HepG2 (cell line): ENCODE measurements at regions not wholly inside any gene's neighbourhood (a gene's known extent, or its start where the extent isn't known, plus 50 kb on each side); places are given as distances from the start of the nearest gene placed in this dataset.

Source experiments
- ATAC-seq: fragments of 200-7000 bp; cut with Tn5 transposase; 3 replicates; pipeline ENCODE4 v1.9.1; 2020; ENCODE audit warnings: mild to moderate bottlenecking, moderate library complexity
- BruUV-seq: library from RNA; stranded (reverse); fragments of 400-500 nt; replicated peaks from 2 replicates; lab custom pipeline; 2021; lab: Mats Ljungman, UMichigan
- CTCF ChIA-PET: fragments of 300-600 bp; formaldehyde crosslinking; extraction: SDS; loops from one replicate; lab custom pipeline; 2021; ENCODE audit warnings: low total read pairs, inconsistent platforms, low intra/inter-chr PET ratio; lab: Yijun Ruan, JAX
- POLR2A ChIA-PET: fragments of 350-600 bp; sonication (Branson Sonifier 250); formaldehyde crosslinking; loops from one replicate; lab custom pipeline; 2020; ENCODE audit warnings: antibody characterized with exemption, inconsistent platforms; lab: Yijun Ruan, JAX
- DNase-seq: peaks from one replicate; pipeline ENCODE4 v3.0.0-alpha.2; 2015; ENCODE audit warnings: low spot score
- FAIRE-seq: peaks from 3 replicates; lab custom pipeline; 2011; peaks lifted over from hg19 to GRCh38; lab: Jason Lieb, UNC
- H2AFZ ChIP-seq: one replicate; pipeline ENCODE4 v1.6.1; 2011; ENCODE audit warnings: low read length, inconsistent platforms
- H3K27ac ChIP-seq: fragments of 300-600 bp; 3 replicates; pipeline ENCODE4 v1.8.0; 2011; ENCODE audit warnings: mixed run types, mild to moderate bottlenecking, mixed read lengths, low read length, inconsistent platforms; ENCODE audit not compliant: insufficient read depth; ENCODE audit errors: extremely low read length
- H3K27me3 ChIP-seq, 2 experiments: fragments of 200-600 bp in 1 of 2; 2 replicates in 1 of 2; 3 replicates in 1 of 2; pipeline versions ENCODE4 v1.6.0 to v1.8.0; 2011; ENCODE audit warnings: low read length in 2 of 2, mild to moderate bottlenecking in 2 of 2, moderate library complexity in 2 of 2, inconsistent platforms in 1 of 2; ENCODE audit not compliant: insufficient read depth in 2 of 2, control insufficient read depth in 1 of 2
- H3K36me3 ChIP-seq, 2 experiments: fragments of 200-600 bp in 1 of 2; replicated peaks in 1 of 2; 2 replicates in 1 of 2; 3 replicates in 1 of 2; pipeline versions ENCODE4 v1.5.1 to v1.8.0; 2011; ENCODE audit warnings: low read length in 2 of 2, inconsistent platforms in 1 of 2; ENCODE audit not compliant: insufficient read depth in 2 of 2, control insufficient read depth in 1 of 2
- H3K4me1 ChIP-seq: 2 replicates; pipeline ENCODE4 v1.5.1; 2012; ENCODE audit warnings: low read length, inconsistent platforms; ENCODE audit not compliant: insufficient read depth
- H3K4me2 ChIP-seq: 2 replicates; pipeline ENCODE4 v1.6.0; 2011; ENCODE audit warnings: low read depth, low read length, inconsistent platforms
- H3K4me3 ChIP-seq, 3 experiments: fragments of 200-600 bp in 1 of 3; sonication (generic), shearing (Covaris generic) in 1 of 3; replicated peaks in 1 of 3; 2 replicates each; pipeline ENCODE4 v1.5.1; 2011 to 2016; ENCODE audit warnings: low read length in 3 of 3, inconsistent platforms in 2 of 3, low read depth in 2 of 3, mild to moderate bottlenecking in 2 of 3, control low read depth in 1 of 3, mixed read lengths in 1 of 3; ENCODE audit not compliant: insufficient read depth in 1 of 3
- H3K79me2 ChIP-seq: one replicate; pipeline ENCODE4 v1.6.1; 2011; ENCODE audit warnings: low read length, inconsistent platforms; ENCODE audit not compliant: insufficient read depth
- H3K9ac ChIP-seq: 2 replicates; pipeline ENCODE4 v1.6.0; 2011; ENCODE audit warnings: mild to moderate bottlenecking, low read depth, low read length, inconsistent platforms; ENCODE audit not compliant: insufficient read depth
- H3K9me3 ChIP-seq: 2 replicates; pipeline ENCODE4 v1.5.1; 2012; ENCODE audit warnings: mild to moderate bottlenecking, low read length
- H4K20me1 ChIP-seq: 2 replicates; pipeline ENCODE4 v1.6.0; 2011; ENCODE audit warnings: inconsistent platforms, mild to moderate bottlenecking, low read length, moderate library complexity; ENCODE audit not compliant: insufficient read depth
- CEBPB ChIP-seq: IDR thresholded peaks from 2 replicates; pipeline ENCODE4 v1.6.1; 2011; ENCODE audit warnings: low read depth, low read length, improper control_type of control experiment, borderline replicate concordance
- KDM4B ChIP-seq: sonication (generic); formaldehyde crosslinking; IDR thresholded peaks from 2 replicates; pipeline ENCODE4 v1.4.0; 2020; ENCODE audit warnings: missing genetic modification reagents
- MZF1 ChIP-seq: sonication (generic); formaldehyde crosslinking; IDR thresholded peaks from 2 replicates; pipeline ENCODE4 v1.8.1; 2023; ENCODE audit warnings: mild to moderate bottlenecking, missing genetic modification reagents, borderline replicate concordance
- NFE2 ChIP-seq: sonication (generic); formaldehyde crosslinking; IDR thresholded peaks from 2 replicates; pipeline ENCODE4 v1.4.0; 2020; ENCODE audit warnings: missing genetic modification reagents
- PHB2 ChIP-seq: fragments of 450-650 bp; IDR thresholded peaks from 2 replicates; pipeline ENCODE4 v1.6.1; 2018; ENCODE audit not compliant: partially characterized antibody
- TCF7 ChIP-seq: sonication (generic); IDR thresholded peaks from 2 replicates; pipeline ENCODE4 v1.6.1; 2016; ENCODE audit warnings: antibody characterized with exemption, low read depth
- TGIF2 ChIP-seq: IDR thresholded peaks from 2 replicates; pipeline ENCODE4 v1.6.1; 2016; ENCODE audit warnings: control low read depth, missing compliant biosample characterization
- ZMYM2 ChIP-seq: sonication (generic); formaldehyde crosslinking; IDR thresholded peaks from 2 replicates; pipeline ENCODE4 v1.8.0; 2022; ENCODE audit warnings: mild to moderate bottlenecking, missing genetic modification reagents
- ZNF296 ChIP-seq: sonication (generic); formaldehyde crosslinking; conservative IDR thresholded peaks from 2 replicates; pipeline ENCODE4 v1.5.0; 2020; ENCODE audit warnings: mild to moderate bottlenecking, missing genetic modification reagents
- ZNF383 ChIP-seq: sonication (generic); formaldehyde crosslinking; IDR thresholded peaks from 2 replicates; pipeline ENCODE4 v1.4.0; 2020; ENCODE audit warnings: missing genetic modification reagents, mild to moderate bottlenecking, borderline replicate concordance
- ZNF547 ChIP-seq: sonication (generic); formaldehyde crosslinking; IDR thresholded peaks from 2 replicates; pipeline ENCODE4 v1.5.1; 2020; ENCODE audit warnings: mild to moderate bottlenecking, missing genetic modification reagents
- ZNF781 ChIP-seq: sonication (generic); formaldehyde crosslinking; IDR thresholded peaks from 2 replicates; pipeline ENCODE4 v1.5.1; 2020; ENCODE audit warnings: borderline replicate concordance, mild to moderate bottlenecking, missing genetic modification reagents; ENCODE audit errors: not compliant biosample characterization
- WGBS: methylation state at CpG from one replicate; pipeline ENCODE4 v1.1.6; 2017; ENCODE audit warnings: low lambda C conversion rate; 5-methylcytosine and 5-hydroxymethylcytosine counted together
- in situ Hi-C: cut with HindIII; loops from 2 replicates; pipeline ENCODE4 v1.10.0; 2017; ENCODE audit warnings: low pct_unique_long_range_greater_than_20kb; ENCODE audit not compliant: extremely low pct_ligation_motif_present
- intact Hi-C: fragments of 100-400 bp; cut with micrococcal nuclease; formaldehyde crosslinking; loops from one replicate; pipeline ENCODE4 v1.10.0; 2022; ENCODE audit not compliant: unreplicated experiment
- TF ChIP-seq, protein P1 (sequence below): sonication (generic); formaldehyde crosslinking; IDR thresholded peaks from 2 replicates; pipeline ENCODE4 v1.8.1; 2022; ENCODE audit warnings: low read depth, mild to moderate bottlenecking, missing genetic modification reagents
- TF ChIP-seq, protein P2 (sequence below): sonication (generic); formaldehyde crosslinking; IDR thresholded peaks from 2 replicates; pipeline ENCODE4 v1.5.0; 2020; ENCODE audit warnings: missing genetic modification reagents
- TF ChIP-seq, protein P3 (sequence below): IDR thresholded peaks from 2 replicates; pipeline ENCODE4 v1.6.1; 2018; ENCODE audit warnings: missing genetic modification reagents

DNA sequence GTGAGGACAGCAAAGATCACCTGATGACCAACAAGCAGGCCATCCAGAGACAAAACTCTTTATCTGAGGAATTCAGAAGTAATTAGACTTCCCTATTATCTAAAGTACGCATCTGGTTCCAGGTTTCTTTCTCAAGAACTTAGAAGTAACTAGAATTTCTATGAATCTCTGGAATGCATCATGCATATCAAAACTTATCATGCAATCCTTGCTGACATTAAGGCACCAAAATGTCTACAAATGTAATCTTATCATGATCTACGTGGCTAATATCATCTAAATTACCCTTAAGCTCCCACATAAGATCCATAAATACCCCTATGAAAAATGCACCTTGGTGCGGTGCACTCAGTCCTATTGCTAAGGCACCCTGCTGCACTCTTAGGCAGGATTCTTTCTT lies 488.1 kb upstream of the TLE4 start (continued):
- TF ChIP-seq, protein P1, sequence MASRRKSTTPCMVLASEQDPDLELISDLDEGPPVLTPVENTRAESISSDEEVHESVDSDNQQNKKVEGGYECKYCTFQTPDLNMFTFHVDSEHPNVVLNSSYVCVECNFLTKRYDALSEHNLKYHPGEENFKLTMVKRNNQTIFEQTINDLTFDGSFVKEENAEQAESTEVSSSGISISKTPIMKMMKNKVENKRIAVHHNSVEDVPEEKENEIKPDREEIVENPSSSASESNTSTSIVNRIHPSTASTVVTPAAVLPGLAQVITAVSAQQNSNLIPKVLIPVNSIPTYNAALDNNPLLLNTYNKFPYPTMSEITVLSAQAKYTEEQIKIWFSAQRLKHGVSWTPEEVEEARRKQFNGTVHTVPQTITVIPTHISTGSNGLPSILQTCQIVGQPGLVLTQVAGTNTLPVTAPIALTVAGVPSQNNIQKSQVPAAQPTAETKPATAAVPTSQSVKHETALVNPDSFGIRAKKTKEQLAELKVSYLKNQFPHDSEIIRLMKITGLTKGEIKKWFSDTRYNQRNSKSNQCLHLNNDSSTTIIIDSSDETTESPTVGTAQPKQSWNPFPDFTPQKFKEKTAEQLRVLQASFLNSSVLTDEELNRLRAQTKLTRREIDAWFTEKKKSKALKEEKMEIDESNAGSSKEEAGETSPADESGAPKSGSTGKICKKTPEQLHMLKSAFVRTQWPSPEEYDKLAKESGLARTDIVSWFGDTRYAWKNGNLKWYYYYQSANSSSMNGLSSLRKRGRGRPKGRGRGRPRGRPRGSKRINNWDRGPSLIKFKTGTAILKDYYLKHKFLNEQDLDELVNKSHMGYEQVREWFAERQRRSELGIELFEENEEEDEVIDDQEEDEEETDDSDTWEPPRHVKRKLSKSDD (CRISPR knock-in tag), result no peak
- TF ChIP-seq ZMYM2 (CRISPR knock-in tag) (no peak), ZNF781 (CRISPR knock-in tag) (no peak), CEBPB (no peak), NFE2 (CRISPR knock-in tag) (no peak)
- TF ChIP-seq, protein P2, sequence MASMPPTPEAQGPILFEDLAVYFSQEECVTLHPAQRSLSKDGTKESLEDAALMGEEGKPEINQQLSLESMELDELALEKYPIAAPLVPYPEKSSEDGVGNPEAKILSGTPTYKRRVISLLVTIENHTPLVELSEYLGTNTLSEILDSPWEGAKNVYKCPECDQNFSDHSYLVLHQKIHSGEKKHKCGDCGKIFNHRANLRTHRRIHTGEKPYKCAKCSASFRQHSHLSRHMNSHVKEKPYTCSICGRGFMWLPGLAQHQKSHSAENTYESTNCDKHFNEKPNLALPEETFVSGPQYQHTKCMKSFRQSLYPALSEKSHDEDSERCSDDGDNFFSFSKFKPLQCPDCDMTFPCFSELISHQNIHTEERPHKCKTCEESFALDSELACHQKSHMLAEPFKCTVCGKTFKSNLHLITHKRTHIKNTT (CRISPR knock-in tag), result no peak
- TF ChIP-seq, protein P3, sequence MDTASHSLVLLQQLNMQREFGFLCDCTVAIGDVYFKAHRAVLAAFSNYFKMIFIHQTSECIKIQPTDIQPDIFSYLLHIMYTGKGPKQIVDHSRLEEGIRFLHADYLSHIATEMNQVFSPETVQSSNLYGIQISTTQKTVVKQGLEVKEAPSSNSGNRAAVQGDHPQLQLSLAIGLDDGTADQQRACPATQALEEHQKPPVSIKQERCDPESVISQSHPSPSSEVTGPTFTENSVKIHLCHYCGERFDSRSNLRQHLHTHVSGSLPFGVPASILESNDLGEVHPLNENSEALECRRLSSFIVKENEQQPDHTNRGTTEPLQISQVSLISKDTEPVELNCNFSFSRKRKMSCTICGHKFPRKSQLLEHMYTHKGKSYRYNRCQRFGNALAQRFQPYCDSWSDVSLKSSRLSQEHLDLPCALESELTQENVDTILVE (CRISPR knock-in tag), result no peak

DNA sequence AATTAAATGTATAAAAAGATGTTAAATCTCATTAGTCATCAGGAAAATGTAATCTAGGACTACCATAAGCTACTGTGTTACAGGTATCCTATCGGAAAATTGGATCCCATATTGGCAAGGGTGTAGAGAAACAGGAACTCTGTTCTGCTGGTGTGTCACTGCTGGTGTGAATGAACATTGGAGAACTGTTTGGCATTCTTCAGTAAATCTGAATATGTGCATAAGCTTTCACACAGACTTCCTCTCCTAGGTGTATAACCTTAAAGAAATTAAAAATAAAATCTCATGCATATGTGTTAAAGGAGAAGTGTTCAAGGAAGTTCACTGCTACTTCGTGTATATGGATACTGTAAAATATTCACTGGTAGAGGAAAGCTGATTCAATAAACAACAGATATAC lies 484.6 kb upstream of the TLE4 start:
- no peak overlapping the region for H3K4me3 ChIP-seq
- H3K27me3 ChIP-seq, result no peaks in the 10 kb centered on the region
- intact Hi-C loops, result no loop called here
- DNase-seq (no peak), FAIRE-seq (no peak), ATAC-seq (no peak)
- 27% methylated on average over 2 of the region's 2 CpGs for WGBS
- H3K4me2 ChIP-seq, result no peak overlapping the region
- H3K9me3 ChIP-seq, result peaks cover 27% of the 10 kb centered on the region
- H2AFZ ChIP-seq, result no peak overlapping the region
- ChIA-PET POLR2A (no interaction called here), CTCF (no interaction called here)
- H4K20me1 ChIP-seq, result no peaks in the 10 kb centered on the region
- no peaks in the 10 kb centered on the region for H3K36me3 ChIP-seq
- no peaks in the 10 kb centered on the region for H3K79me2 ChIP-seq
- BruUV-seq, result no TSS peak
- H3K27ac ChIP-seq, result no peak overlapping the region
- H3K4me1 ChIP-seq, result no peaks in the 10 kb centered on the region
- H3K9ac ChIP-seq, result no peak overlapping the region
- in situ Hi-C loops, result no loop called here
- TF ChIP-seq ZNF547 (CRISPR knock-in tag) (no peak), TGIF2 (CRISPR knock-in tag) (no peak), ZNF383 (CRISPR knock-in tag) (no peak), KDM4B (CRISPR knock-in tag) (no peak), ZNF296 (no peak), PHB2 (no peak), TCF7 (no peak), MZF1 (CRISPR knock-in tag) (no peak)
